Esophagus squamous epithelium (tissue), 4 donors: ENCODE measurements at regions not wholly inside any gene's neighbourhood (a gene's known extent, or its start where the extent isn't known, plus 50 kb on each side); places are given as distances from the start of the nearest gene placed in this dataset.

Experiments used
- CTCF ChIP-seq, 6 experiments: fragments of 450-650 bp in 4 of 6; fragments of 200-600 bp in 2 of 6; sonication (generic) in 2 of 6; IDR thresholded peaks; one replicate each; pipeline ENCODE4 v1.5.1; 2016 to 2019; ENCODE audit warnings: antibody characterized with exemption in 6 of 6, mild to moderate bottlenecking in 4 of 6, moderate library complexity in 4 of 6
- POLR2A ChIP-seq, 4 donors: fragments of 450-650 bp; IDR thresholded peaks; one replicate each; pipeline ENCODE4 v1.6.1; 2017; ENCODE audit warnings: antibody characterized with exemption in 4 of 4, mild to moderate bottlenecking in 4 of 4, moderate library complexity in 3 of 4

- no peak for TF ChIP-seq CTCF (IDR thresholded peaks at IDR 0.05)
- TF ChIP-seq POLR2A (IDR thresholded peaks at IDR 0.05) = no peak
Measured at GRCh38 chr12:42799966-42800365, 210.4 kb upstream of the PRICKLE1 start.
